Epithelial cell of proximal tubule (primary cell): ENCODE measurements at regions not wholly inside any gene's neighbourhood (a gene's known extent, or its start where the extent isn't known, plus 50 kb on each side); places are given as distances from the start of the nearest gene placed in this dataset.

ENCODE experiments used
- DNase-seq: peaks from one replicate; pipeline ENCODE4 v3.0.0-alpha.2; 2011; ENCODE audit warnings: low read depth
- H3K4me3 ChIP-seq: 2 replicates; pipeline ENCODE4 v1.5.1; 2011; ENCODE audit warnings: low read depth, mild to moderate bottlenecking, low read length
- CTCF ChIP-seq: conservative IDR thresholded peaks from 2 replicates; pipeline ENCODE4 v1.5.1; 2012; ENCODE audit warnings: low read depth, mild to moderate bottlenecking, low read length

DNA sequence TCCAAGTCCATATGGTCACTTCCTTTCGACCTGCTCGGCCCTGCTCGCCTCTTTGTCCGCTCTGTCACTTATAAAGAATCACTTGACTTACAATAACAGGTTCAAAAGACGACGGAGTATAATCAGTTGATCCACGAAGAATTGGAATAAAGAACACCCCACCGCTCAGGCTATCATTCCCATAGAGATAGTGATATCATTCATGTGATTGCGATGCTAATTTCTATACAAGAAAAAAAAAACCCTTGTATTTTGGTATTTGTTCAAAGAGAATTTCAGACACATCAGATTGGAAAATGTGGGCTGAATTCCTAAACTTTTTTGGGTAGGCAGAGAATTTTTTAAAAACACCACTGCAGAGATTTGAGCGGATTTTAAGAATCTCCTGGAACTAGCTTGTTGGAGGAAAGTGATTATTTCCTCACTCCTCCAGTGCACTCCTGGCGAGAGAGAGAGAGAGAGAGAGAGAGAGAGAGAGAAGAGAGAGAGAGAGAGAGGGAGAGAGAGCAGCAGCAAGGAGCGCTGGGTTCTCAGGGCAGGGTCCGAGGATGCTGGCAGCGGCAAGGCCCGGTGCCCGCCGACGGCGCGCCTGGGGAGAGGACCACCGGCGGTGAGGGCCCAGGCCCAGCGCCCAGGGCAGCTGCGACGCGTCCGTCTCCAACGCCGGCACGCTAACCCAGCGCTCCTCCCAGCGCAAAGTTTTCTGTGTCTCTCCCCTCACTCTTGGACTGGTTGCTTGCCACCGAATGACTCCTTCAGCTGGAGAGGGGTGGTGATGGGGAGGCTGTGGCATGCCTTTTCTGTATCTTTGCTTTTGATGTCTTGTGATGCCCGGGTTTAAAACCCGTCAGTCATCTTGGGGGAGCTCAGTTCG, 149.0 kb upstream of the ZNF536 start:
- TF ChIP-seq CTCF: no peak
- no peak overlapping the region for H3K4me3 ChIP-seq
- DNase-seq: no peak

DNA sequence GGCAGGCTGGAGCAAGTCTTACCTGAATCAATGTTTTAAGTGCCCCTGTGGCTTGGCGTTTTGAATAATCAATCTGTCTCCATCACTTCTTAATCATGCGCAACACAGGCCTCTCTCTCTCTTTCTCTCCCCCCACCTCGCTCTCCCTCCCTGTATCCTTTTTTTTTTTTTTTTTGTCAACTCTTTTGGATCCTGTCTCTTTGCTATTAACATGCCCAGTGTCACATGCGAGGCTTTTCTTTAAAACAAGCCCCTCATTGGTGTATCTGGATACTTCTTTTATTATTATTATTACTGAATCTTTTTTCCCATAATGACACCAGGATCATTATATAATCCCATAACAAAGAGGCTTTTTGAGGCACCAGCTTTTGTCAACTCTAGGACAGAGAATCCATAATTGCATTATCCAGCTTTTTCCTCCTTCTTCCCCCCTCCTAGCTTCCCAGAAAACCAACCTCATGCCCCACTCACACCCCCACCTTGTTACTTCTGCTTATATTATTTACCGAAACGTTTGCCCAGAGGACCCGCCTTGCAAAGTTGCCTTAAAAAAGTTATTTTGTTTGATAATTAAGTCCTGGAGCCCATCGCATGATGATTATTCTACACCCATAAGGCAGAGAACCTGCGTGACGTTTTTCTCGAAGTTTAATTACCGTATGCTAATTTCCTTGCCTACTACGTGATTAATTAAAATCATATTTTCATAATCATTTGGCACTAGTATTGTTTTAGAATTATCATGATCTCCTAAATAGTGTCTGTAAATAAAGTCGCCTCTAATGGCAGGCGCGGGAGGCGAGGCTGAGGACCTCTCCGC, 148.1 kb upstream of the ZNF536 start:
- TF ChIP-seq CTCF: no peak
- no peak overlapping the region for H3K4me3 ChIP-seq
- DNase-seq: no peak

DNA sequence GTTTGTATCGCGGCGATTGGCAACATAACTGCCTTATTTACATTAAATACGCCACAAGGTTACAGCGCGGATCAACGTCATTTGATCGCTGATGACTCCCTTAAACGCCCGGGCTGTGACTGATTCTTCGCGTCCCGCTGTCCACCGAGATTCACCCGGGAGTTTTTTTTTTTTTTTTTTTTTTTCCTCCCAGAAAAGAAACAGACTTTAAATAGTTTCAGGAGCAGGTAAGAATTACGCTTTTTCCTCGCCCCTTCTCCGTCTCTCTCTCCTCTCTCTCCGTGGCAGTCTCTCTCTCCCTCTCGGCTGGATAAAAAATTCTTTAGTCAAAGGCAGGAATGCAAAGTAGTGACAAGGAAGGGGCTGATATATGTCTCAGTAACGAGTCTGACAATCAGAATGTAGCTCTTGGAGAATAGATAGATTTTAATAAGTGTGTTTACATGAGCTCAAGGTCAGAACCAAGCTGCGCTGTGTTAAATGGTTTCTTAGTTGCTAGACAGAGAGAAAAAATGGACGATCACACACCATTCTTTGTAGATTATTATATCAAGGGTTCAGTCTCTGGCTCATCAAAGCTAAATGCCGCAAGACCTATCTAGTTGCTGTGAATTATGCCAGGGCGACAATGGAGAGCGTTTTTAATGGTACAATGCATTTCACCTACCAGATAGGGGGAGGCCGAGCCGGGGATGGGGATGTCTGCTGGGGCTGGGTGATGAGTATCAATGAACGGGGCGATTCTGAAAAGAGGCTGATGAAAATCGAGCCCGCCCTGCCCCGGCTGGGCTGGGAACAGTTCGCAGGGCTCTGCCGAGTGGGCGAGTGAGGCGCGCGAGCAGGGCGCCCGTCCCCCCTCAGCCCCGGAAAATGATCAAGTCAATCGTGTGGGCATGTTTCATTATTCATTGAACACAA, 147.2 kb upstream of the ZNF536 start:
- DNase-seq: no peak
- TF ChIP-seq CTCF: no peak
- no peak overlapping the region for H3K4me3 ChIP-seq

DNA sequence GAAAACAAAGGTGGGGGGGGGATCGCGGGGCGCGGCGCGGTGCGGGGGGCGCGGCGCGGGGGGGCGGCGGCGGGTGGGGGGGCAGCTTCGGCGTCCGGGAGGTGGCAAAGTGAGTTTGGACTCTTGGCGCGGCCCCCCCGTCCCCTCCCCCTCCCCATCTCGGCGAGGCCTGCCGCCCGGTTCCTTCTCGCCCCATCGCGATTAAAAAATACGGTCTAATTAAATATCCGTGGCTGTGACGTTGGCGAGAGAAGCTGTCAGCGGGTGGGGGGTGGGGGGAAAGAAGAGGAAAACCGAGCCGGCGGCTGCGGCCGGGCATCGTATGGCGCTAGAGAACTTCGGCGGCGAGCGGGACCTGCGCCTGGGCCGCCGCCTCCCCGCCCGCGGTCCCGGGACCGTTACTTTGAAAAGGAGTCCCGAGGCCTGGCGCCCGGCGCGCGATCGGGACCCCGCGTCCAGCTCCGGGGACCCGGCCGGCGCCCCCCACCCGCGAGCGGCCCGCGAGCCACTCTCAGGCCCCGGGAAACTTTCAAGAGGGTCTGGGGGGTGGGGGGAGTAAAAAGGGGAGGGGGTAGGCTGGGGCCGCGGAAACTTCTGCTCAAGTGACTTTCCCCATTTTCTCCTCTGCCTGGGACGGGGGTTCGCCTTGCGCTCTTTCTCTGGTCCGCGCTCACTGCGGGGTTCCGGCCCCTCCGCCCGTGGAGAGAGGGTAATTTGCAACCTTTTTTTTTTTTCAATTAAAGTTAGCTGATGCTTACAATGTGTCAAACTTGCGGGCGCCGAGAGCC, 146.3 kb upstream of the ZNF536 start:
- DNase-seq: no peak
- H3K4me3 ChIP-seq: no peak overlapping the region
- TF ChIP-seq CTCF: no peak

- TF ChIP-seq CTCF: no peak
- no peak for DNase-seq
- no peak overlapping the region for H3K4me3 ChIP-seq
Observed at GRCh38 chr19:30226464-30227011, 145.6 kb upstream of the ZNF536 start.
